ENCODE measurements at regions not wholly inside any gene's neighbourhood (a gene's known extent, or its start where the extent isn't known, plus 50 kb on each side); places are given as distances from the start of the nearest gene placed in this dataset.

- in situ Hi-C loops (cut with MboI; ENCODE audit: low sequenced_read_pairs) = no loop called here
- no peak overlapping the region for H3K4me3 ChIP-seq
- no peaks in the 10 kb centered on the region for H3K36me3 ChIP-seq (replicated peaks)
- no peaks in the 10 kb centered on the region for H3K27me3 ChIP-seq (ENCODE audit: low read depth)
- no peak for DNase-seq (ENCODE audit: low spot score in 2 of 2)
- no peaks in the 10 kb centered on the region for H3K4me1 ChIP-seq
- H3K9me3 ChIP-seq = no peaks in the 10 kb centered on the region
Measured at GRCh38 chr12:66733321-66733720, 54.4 kb upstream of the GRIP1 start.

DNA sequence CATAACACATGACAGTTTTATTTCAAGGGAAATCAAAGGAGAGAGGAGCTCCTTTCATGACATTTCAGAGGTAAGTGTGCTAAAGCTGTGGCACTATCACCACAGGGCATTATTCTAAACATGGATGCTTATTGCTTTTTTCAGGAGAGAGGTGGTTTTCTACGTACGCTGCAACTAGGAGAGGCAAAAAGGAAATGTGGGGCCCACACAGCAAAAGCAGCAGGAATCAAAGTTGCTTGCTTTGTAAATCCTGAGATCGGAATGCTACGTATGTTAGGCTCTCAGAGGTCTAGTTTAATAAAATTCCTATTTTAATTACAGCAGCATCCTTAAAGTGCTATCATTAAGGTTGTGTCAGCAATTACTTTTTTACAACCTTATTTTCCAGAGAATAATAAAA is 55.0 kb upstream of the GRIP1 start:
- no peaks in the 10 kb centered on the region for H3K4me1 ChIP-seq
- DNase-seq (ENCODE audit: low spot score in 2 of 2) = no peak
- no peaks in the 10 kb centered on the region for H3K9me3 ChIP-seq
- H3K4me3 ChIP-seq = no peak overlapping the region
- H3K36me3 ChIP-seq (replicated peaks) = no peaks in the 10 kb centered on the region
- in situ Hi-C loops (cut with MboI; ENCODE audit: low sequenced_read_pairs) = no loop called here
- no peaks in the 10 kb centered on the region for H3K27me3 ChIP-seq (ENCODE audit: low read depth)

GRCh38 chr12:66735275-66735674 is 56.4 kb upstream of the GRIP1 start:
- in situ Hi-C loops (cut with MboI; ENCODE audit: low sequenced_read_pairs) = no loop called here
- DNase-seq (ENCODE audit: low spot score in 2 of 2) = no peak
- H3K4me1 ChIP-seq = no peaks in the 10 kb centered on the region
- no peaks in the 10 kb centered on the region for H3K9me3 ChIP-seq
- no peaks in the 10 kb centered on the region for H3K36me3 ChIP-seq (replicated peaks)
- no peaks in the 10 kb centered on the region for H3K27me3 ChIP-seq (ENCODE audit: low read depth)
- no peak overlapping the region for H3K4me3 ChIP-seq

- no peaks in the 10 kb centered on the region for H3K36me3 ChIP-seq (replicated peaks)
- H3K4me3 ChIP-seq = no peak overlapping the region
- DNase-seq (ENCODE audit: low spot score in 2 of 2) = no peak
- no peaks in the 10 kb centered on the region for H3K27me3 ChIP-seq (ENCODE audit: low read depth)
- in situ Hi-C loops (cut with MboI; ENCODE audit: low sequenced_read_pairs) = no loop called here
- H3K4me1 ChIP-seq = no peaks in the 10 kb centered on the region
- H3K9me3 ChIP-seq = no peaks in the 10 kb centered on the region
Measured at GRCh38 chr12:66736931-66737330, 58.1 kb upstream of the GRIP1 start.

DNA sequence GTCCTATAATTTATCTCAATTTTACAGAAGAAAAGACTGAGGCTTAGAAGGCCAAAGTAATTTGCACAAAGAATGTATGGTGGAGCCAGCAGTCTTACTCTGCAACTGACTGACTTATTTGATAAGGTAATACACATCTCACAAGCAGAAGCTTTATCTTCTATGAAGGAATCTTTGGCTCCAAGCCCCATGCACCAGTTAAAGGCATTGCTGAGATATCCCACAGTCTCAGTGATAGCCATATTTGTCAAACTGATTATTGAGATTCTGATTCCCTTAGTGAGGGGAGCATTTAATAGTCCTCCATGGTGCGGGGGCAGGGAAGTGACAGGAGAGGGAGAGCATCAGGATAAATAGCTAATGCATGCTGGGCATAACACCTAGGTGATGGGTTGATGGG is 60.4 kb upstream of the GRIP1 start:
- no peaks in the 10 kb centered on the region for H3K36me3 ChIP-seq (replicated peaks)
- no peak for DNase-seq (ENCODE audit: low spot score in 2 of 2)
- no peak overlapping the region for H3K4me3 ChIP-seq
- H3K4me1 ChIP-seq = no peaks in the 10 kb centered on the region
- in situ Hi-C loops (cut with MboI; ENCODE audit: low sequenced_read_pairs) = no loop called here
- H3K9me3 ChIP-seq = no peaks in the 10 kb centered on the region
- no peaks in the 10 kb centered on the region for H3K27me3 ChIP-seq (ENCODE audit: low read depth)

- Histone ChIP-seq H3K9me3 (no peaks in the 10 kb centered on the region), H3K36me3 (replicated peaks) (no peaks in the 10 kb centered on the region), H3K27me3 (ENCODE audit: low read depth) (no peaks in the 10 kb centered on the region), H3K4me3 (no peak overlapping the region), H3K4me1 (no peaks in the 10 kb centered on the region)
- in situ Hi-C loops (cut with MboI; ENCODE audit: low sequenced_read_pairs) = no loop called here
- no peak for DNase-seq (ENCODE audit: low spot score in 2 of 2)
Measured at GRCh38 chr12:66739940-66740651, 61.2 kb upstream of the GRIP1 start.

DNA sequence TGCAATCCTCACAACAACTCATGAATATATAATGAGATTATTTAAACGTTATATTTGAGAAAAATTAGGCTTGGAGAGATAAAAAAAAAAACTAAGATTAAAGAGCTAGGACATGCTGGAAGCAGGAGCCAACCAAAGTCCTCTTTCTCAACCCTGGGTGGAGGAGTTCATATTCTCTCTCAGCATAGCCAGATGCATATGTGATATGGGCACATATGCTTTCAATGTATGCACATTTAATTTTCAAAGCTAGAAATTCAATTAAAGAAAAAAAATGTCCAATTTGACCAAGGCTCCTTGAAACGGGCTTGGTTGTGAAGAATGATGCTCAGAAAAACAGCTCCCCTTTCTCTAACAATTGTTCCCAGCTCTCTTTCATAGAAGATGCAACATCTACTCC is 61.9 kb upstream of the GRIP1 start:
- Histone ChIP-seq H3K36me3 (replicated peaks) (no peaks in the 10 kb centered on the region), H3K27me3 (ENCODE audit: low read depth) (no peaks in the 10 kb centered on the region), H3K4me3 (no peak overlapping the region), H3K9me3 (no peaks in the 10 kb centered on the region), H3K4me1 (no peaks in the 10 kb centered on the region)
- no peak for DNase-seq (ENCODE audit: low spot score in 2 of 2)
- in situ Hi-C loops (cut with MboI; ENCODE audit: low sequenced_read_pairs) = no loop called here

GRCh38 chr12:66741919-66742318 is 63.0 kb upstream of the GRIP1 start:
- H3K4me1 ChIP-seq = no peaks in the 10 kb centered on the region
- no peaks in the 10 kb centered on the region for H3K27me3 ChIP-seq (ENCODE audit: low read depth)
- H3K4me3 ChIP-seq = no peak overlapping the region
- H3K9me3 ChIP-seq = no peaks in the 10 kb centered on the region
- in situ Hi-C loops (cut with MboI; ENCODE audit: low sequenced_read_pairs) = no loop called here
- no peak for DNase-seq (ENCODE audit: low spot score in 2 of 2)
- no peaks in the 10 kb centered on the region for H3K36me3 ChIP-seq (replicated peaks)

DNA sequence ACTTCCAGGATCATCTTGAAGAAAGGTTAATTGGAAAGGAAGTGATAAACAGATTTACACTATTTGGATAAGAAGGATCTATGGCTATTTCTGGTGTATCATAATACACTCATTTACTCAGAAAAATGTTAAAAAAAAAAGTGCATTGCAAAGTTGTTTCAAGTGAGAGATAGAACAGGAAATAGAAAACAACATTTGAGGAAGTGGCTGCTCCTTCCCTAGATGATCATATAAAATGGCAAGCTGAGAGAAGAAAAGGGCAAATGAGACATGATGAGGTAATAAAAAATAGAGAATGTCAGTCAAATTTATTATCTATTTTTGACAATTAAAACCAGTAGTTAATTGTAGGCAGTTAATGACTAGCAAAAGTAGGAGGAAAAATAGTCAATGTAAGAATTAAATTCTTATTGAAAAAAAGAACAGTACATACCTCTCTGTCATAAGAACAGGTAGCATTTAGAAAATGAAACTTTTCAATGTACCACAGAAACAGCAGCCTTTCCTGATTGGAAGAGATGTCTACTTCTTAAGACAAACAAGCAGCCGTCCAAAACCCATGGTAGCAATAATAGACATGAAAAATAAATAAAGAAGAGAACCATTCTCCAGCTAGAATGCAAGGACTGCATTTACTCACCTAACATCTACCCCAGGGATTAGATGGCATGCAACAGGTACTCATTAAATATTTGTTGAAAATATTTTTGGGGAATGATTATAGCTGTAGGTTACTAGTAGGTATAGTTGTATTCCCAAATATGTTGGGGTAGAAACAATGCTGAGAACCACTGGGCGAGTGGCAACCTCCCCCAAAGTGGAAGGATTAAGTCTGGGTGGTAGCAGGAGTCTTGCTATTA is 63.9 kb upstream of the GRIP1 start:
- no peak overlapping the region for H3K4me3 ChIP-seq
- no peaks in the 10 kb centered on the region for H3K4me1 ChIP-seq
- no peaks in the 10 kb centered on the region for H3K36me3 ChIP-seq (replicated peaks)
- in situ Hi-C loops (cut with MboI; ENCODE audit: low sequenced_read_pairs) = no loop called here
- no peak for DNase-seq (ENCODE audit: low spot score in 2 of 2)
- H3K27me3 ChIP-seq (ENCODE audit: low read depth) = no peaks in the 10 kb centered on the region
- no peaks in the 10 kb centered on the region for H3K9me3 ChIP-seq

- Histone ChIP-seq H3K4me1 (no peaks in the 10 kb centered on the region), H3K27me3 (ENCODE audit: low read depth) (no peaks in the 10 kb centered on the region), H3K9me3 (no peaks in the 10 kb centered on the region), H3K36me3 (replicated peaks) (no peaks in the 10 kb centered on the region), H3K4me3 (no peak overlapping the region)
- DNase-seq (ENCODE audit: low spot score in 2 of 2) = no peak
- in situ Hi-C loops (cut with MboI; ENCODE audit: low sequenced_read_pairs) = no loop called here
Measured at GRCh38 chr12:66744461-66744860, 65.6 kb upstream of the GRIP1 start.

- Histone ChIP-seq H3K4me1 (no peaks in the 10 kb centered on the region), H3K9me3 (no peaks in the 10 kb centered on the region), H3K27me3 (ENCODE audit: low read depth) (no peaks in the 10 kb centered on the region), H3K36me3 (replicated peaks) (no peaks in the 10 kb centered on the region), H3K4me3 (no peak overlapping the region)
- in situ Hi-C loops (cut with MboI; ENCODE audit: low sequenced_read_pairs) = no loop called here
- DNase-seq (ENCODE audit: low spot score in 2 of 2) = no peak
Measured at GRCh38 chr12:66744956-66745383, 66.1 kb upstream of the GRIP1 start.

DNA sequence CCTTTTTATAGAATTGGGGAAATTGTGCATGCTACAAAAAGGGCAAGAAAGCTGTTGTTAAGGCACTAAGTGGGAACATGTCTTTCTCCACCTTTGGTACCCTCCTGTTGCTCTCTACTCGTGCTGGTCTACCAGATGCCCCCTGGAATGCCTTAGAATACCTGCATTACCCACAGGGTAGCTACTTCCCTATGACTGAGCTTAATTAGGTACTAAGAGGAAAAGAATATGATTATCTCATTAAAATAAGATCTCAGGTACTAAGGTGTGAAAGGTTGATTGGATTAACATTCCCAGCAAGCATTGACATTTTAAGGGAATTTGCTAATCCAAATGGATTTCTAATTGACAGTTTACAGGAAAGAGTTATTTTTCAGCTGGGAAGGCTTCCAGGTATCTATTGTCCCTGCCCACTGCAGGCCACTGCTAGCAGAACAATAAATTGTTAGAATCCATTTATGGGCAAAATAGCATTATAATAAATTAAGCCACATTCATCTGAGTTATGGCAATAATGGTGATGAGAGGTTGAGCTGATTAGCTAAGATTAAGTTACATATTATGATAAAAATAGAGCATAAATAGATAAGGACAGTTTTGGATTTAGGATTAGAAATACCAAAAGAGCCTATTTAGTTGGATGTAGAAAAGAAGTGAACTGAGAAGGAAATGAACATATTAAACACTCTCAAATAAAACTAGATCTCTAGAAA is 67.8 kb upstream of the GRIP1 start:
- Histone ChIP-seq H3K27me3 (ENCODE audit: low read depth) (no peaks in the 10 kb centered on the region), H3K9me3 (no peaks in the 10 kb centered on the region), H3K4me1 (no peaks in the 10 kb centered on the region), H3K4me3 (no peak overlapping the region), H3K36me3 (replicated peaks) (no peaks in the 10 kb centered on the region)
- in situ Hi-C loops (cut with MboI; ENCODE audit: low sequenced_read_pairs) = no loop called here
- no peak for DNase-seq (ENCODE audit: low spot score in 2 of 2)

- Histone ChIP-seq H3K4me3 (no peak overlapping the region), H3K36me3 (replicated peaks) (no peaks in the 10 kb centered on the region), H3K4me1 (no peaks in the 10 kb centered on the region), H3K27me3 (ENCODE audit: low read depth) (0 out of 2 replicates have a peak, but pooled peaks cover 3% of the 10 kb centered on the region), H3K9me3 (no peaks in the 10 kb centered on the region)
- in situ Hi-C loops (cut with MboI; ENCODE audit: low sequenced_read_pairs) = no loop called here
- no peak for DNase-seq (ENCODE audit: low spot score in 2 of 2)
Measured at GRCh38 chr12:66751432-66752113, 72.7 kb upstream of the GRIP1 start.

All from HAP-1 (cell line).